Transverse colon (tissue), 4 donors: ENCODE measurements at regions not wholly inside any gene's neighbourhood (a gene's known extent, or its start where the extent isn't known, plus 50 kb on each side); places are given as distances from the start of the nearest gene placed in this dataset.

Source experiments
- DNase-seq: peaks from one replicate; pipeline ENCODE4 v3.0.0-alpha.2; 2019
- H3K27ac ChIP-seq, 4 donors: fragments of 200-600 bp; sonication (generic); 2 replicates each; pipeline ENCODE4 v1.5.1; 2016 to 2018; ENCODE audit warnings: inconsistent platforms in 4 of 4
- H3K27me3 ChIP-seq: fragments of 200-600 bp; sonication (generic); 2 replicates; pipeline ENCODE4 v1.5.1; 2017; ENCODE audit warnings: inconsistent platforms
- H3K36me3 ChIP-seq, 4 donors: fragments of 200-600 bp; sonication (generic); 2 replicates each; pipeline ENCODE4 v1.5.1; 2017 to 2019; ENCODE audit warnings: inconsistent platforms in 4 of 4
- H3K4me1 ChIP-seq, 4 donors: fragments of 200-600 bp; sonication (generic); 2 replicates each; pipeline ENCODE4 v1.5.1; 2017 to 2020; ENCODE audit warnings: inconsistent platforms in 4 of 4
- H3K4me3 ChIP-seq, 4 donors: fragments of 200-600 bp; sonication (generic); 1 replicate in 1 of 4; 2 replicates in 3 of 4; pipeline versions ENCODE4 v1.5.1 to v1.6.1; 2017 to 2019; ENCODE audit warnings: inconsistent platforms in 4 of 4
- H3K9me3 ChIP-seq, 2 donors: fragments of 200-600 bp; sonication (generic); 2 replicates each; pipeline ENCODE4 v1.5.1; 2017 to 2019; ENCODE audit warnings: inconsistent platforms in 2 of 2
- EP300 ChIP-seq: sonication (generic); formaldehyde crosslinking; IDR thresholded peaks from one replicate; pipeline ENCODE4 v1.6.1; 2017; ENCODE audit warnings: antibody characterized with exemption, low read depth
- POLR2A ChIP-seq: fragments of 450-650 bp; IDR thresholded peaks from one replicate; pipeline ENCODE4 v1.6.1; 2016; ENCODE audit warnings: antibody characterized with exemption, mild to moderate bottlenecking, moderate library complexity
- POLR2AphosphoS5 ChIP-seq, 3 donors: sonication (generic); formaldehyde crosslinking; IDR thresholded peaks; one replicate each; pipeline ENCODE4 v1.6.1; 2016; ENCODE audit warnings: antibody characterized with exemption in 3 of 3
- WGBS, 2 donors: methylation state at CpG; one replicate each; pipeline ENCODE4 v1.1.5; 2018; ENCODE audit warnings: low coverage in 1 of 2; 5-methylcytosine and 5-hydroxymethylcytosine counted together
- in situ Hi-C, 4 donors: fragments of 200-750 bp; cut with MboI; loops; one replicate each; pipeline versions ENCODE4 v1.15.0 to v1.15.1; 2017; ENCODE audit warnings: low sequenced_read_pairs in 3 of 4, low pct_ligation_motif_present in 1 of 4, low pct_unique_long_range_greater_than_20kb in 1 of 4
- intact Hi-C: fragments of 100-400 bp; cut with DNase I; formaldehyde crosslinking; loops from one replicate; pipeline ENCODE4 v1.15.1; 2023; ENCODE audit warnings: low total_unique reads
- TF ChIP-seq, protein P1 (sequence below), 5 experiments: fragments of 200-600 bp in 3 of 5; fragments of 450-650 bp in 2 of 5; sonication (generic) in 3 of 5; IDR thresholded peaks; 1 replicate in 2 of 5; 2 replicates in 3 of 5; pipeline ENCODE4 v1.5.1; 2016 to 2017; ENCODE audit warnings: antibody characterized with exemption in 5 of 5, inconsistent platforms in 3 of 5, mild to moderate bottlenecking in 2 of 5, moderate library complexity in 1 of 5

- no peak overlapping the region for H3K27ac ChIP-seq
- in situ Hi-C loops, result no loop called here
- peaks cover 0 to 8% of the 10 kb centered on the region in 2 donors for H3K9me3 ChIP-seq
- no peaks in the 10 kb centered on the region for H3K4me1 ChIP-seq
- 50 to 64% methylated on average over 4 to 9 of the region's 9 CpGs for WGBS, 2 donors
- H3K36me3 ChIP-seq, result no peaks in the 10 kb centered on the region
- no peak for DNase-seq
- H3K27me3 ChIP-seq, result no peaks in the 10 kb centered on the region
- TF ChIP-seq POLR2AphosphoS5 (IDR thresholded peaks at IDR 0.05), result no peak
- no peak for TF ChIP-seq EP300
- TF ChIP-seq, protein P1, sequence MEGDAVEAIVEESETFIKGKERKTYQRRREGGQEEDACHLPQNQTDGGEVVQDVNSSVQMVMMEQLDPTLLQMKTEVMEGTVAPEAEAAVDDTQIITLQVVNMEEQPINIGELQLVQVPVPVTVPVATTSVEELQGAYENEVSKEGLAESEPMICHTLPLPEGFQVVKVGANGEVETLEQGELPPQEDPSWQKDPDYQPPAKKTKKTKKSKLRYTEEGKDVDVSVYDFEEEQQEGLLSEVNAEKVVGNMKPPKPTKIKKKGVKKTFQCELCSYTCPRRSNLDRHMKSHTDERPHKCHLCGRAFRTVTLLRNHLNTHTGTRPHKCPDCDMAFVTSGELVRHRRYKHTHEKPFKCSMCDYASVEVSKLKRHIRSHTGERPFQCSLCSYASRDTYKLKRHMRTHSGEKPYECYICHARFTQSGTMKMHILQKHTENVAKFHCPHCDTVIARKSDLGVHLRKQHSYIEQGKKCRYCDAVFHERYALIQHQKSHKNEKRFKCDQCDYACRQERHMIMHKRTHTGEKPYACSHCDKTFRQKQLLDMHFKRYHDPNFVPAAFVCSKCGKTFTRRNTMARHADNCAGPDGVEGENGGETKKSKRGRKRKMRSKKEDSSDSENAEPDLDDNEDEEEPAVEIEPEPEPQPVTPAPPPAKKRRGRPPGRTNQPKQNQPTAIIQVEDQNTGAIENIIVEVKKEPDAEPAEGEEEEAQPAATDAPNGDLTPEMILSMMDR (IDR thresholded peaks at IDR 0.05), result no peak
- no peak for TF ChIP-seq POLR2A
- H3K4me3 ChIP-seq, result no peak overlapping the region
- intact Hi-C loops, result no loop called here
Measured at GRCh38 chr7:98697485-98698240, 80.6 kb downstream of the NPTX2 start.

- peaks cover 0 to 7% of the 10 kb centered on the region in 2 donors for H3K9me3 ChIP-seq
- DNase-seq, result no peak
- H3K27me3 ChIP-seq, result no peaks in the 10 kb centered on the region
- no peaks in the 10 kb centered on the region for H3K4me1 ChIP-seq
- in situ Hi-C loops, result no loop called here
- WGBS, 2 donors, result 56 to 80% methylated on average over 1 to 2 of the region's 2 CpGs
- no peak overlapping the region for H3K4me3 ChIP-seq
- no peaks in the 10 kb centered on the region for H3K36me3 ChIP-seq
- intact Hi-C loops, result no loop called here
- TF ChIP-seq, protein P1 (IDR thresholded peaks at IDR 0.05), result no peak
- TF ChIP-seq POLR2A, result no peak
- TF ChIP-seq POLR2AphosphoS5 (IDR thresholded peaks at IDR 0.05), result no peak
- H3K27ac ChIP-seq, result no peak overlapping the region
Measured at GRCh38 chr7:98698976-98699375, 81.9 kb downstream of the NPTX2 start.

DNA sequence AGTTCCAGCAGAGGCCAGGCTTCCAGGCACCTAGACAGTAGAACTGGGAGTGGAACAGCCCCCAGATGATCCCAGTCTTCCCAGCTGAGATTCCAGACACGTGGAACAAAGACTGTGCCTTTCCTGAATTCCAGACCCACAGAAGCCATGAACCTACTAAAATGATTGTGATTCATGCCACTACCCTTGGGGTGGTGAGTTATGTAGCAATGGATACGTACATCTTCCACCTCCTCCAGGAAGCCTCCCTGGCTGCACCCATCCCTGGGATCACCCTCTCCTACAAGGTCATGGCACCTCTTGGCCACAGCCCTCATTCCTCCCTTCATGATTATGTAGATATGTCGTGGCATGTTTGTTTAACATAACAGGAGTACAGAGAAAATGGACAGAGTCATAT lies 83.4 kb downstream of the NPTX2 start:
- in situ Hi-C loops, result no loop called here
- no peak for DNase-seq
- no peak overlapping the region for H3K27ac ChIP-seq
- TF ChIP-seq POLR2AphosphoS5 (IDR thresholded peaks at IDR 0.05), result no peak
- no peak for TF ChIP-seq EP300
- TF ChIP-seq, protein P1 (IDR thresholded peaks at IDR 0.05), result no peak
- TF ChIP-seq POLR2A, result no peak
- intact Hi-C loops, result no loop called here
- no peaks in the 10 kb centered on the region for H3K27me3 ChIP-seq
- H3K4me1 ChIP-seq, result no peaks in the 10 kb centered on the region
- H3K4me3 ChIP-seq, result no peak overlapping the region
- 45% methylated on average over 3 of the region's 3 CpGs; no CpG with 5 or more reads in 1 of the 2 donors for WGBS, 2 donors
- no peaks in the 10 kb centered on the region for H3K36me3 ChIP-seq
- peaks cover 0 to 7% of the 10 kb centered on the region in 2 donors for H3K9me3 ChIP-seq

GRCh38 chr7:98701372-98701771 lies 84.3 kb downstream of the NPTX2 start:
- Histone ChIP-seq H3K36me3 (no peaks in the 10 kb centered on the region), H3K4me3 (no peak overlapping the region), H3K9me3 (peaks cover 0 to 7% of the 10 kb centered on the region in 2 donors), H3K27ac (no peak overlapping the region), H3K27me3 (no peaks in the 10 kb centered on the region), H3K4me1 (no peaks in the 10 kb centered on the region)
- DNase-seq, result no peak
- TF ChIP-seq, protein P1 (IDR thresholded peaks at IDR 0.05), result no peak
- TF ChIP-seq POLR2AphosphoS5 (IDR thresholded peaks at IDR 0.05) (no peak), POLR2A (no peak), EP300 (no peak)
- intact Hi-C loops (no loop called here), in situ Hi-C loops (no loop called here)
- WGBS, 2 donors, result 58 to 83% methylated on average over 3 to 11 of the region's 11 CpGs
